ENCODE measurements at regions not wholly inside any gene's neighbourhood (a gene's known extent, or its start where the extent isn't known, plus 50 kb on each side); places are given as distances from the start of the nearest gene placed in this dataset.

DNA sequence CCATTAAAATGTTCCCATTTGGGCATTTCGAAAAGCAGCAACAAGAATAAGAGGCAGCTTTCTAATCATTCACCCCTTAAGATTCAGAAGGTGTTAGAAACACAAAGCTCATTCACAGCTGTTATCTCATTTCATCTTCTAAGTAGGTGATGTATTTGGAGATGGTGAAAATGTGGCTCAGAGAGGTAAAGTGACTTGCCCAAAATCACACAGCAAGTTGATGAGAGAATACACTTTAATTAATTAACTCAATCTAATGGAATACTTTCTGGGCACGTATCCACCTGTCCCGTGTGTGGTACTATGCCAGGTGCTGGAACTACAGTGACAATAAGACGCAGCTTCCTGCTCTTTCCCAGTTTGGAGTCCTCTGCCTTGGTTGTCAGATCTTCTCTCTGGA, 147.4 kb upstream of the LRFN2 start:
- TF ChIP-seq ZNF747 (CRISPR knock-in tag; IDR thresholded peaks at IDR 0.05; ENCODE audit: borderline replicate concordance) (no peak), PHF8 (CRISPR knock-in tag; IDR thresholded peaks at IDR 0.05) (no peak)
- TF ChIP-seq, protein P1, sequence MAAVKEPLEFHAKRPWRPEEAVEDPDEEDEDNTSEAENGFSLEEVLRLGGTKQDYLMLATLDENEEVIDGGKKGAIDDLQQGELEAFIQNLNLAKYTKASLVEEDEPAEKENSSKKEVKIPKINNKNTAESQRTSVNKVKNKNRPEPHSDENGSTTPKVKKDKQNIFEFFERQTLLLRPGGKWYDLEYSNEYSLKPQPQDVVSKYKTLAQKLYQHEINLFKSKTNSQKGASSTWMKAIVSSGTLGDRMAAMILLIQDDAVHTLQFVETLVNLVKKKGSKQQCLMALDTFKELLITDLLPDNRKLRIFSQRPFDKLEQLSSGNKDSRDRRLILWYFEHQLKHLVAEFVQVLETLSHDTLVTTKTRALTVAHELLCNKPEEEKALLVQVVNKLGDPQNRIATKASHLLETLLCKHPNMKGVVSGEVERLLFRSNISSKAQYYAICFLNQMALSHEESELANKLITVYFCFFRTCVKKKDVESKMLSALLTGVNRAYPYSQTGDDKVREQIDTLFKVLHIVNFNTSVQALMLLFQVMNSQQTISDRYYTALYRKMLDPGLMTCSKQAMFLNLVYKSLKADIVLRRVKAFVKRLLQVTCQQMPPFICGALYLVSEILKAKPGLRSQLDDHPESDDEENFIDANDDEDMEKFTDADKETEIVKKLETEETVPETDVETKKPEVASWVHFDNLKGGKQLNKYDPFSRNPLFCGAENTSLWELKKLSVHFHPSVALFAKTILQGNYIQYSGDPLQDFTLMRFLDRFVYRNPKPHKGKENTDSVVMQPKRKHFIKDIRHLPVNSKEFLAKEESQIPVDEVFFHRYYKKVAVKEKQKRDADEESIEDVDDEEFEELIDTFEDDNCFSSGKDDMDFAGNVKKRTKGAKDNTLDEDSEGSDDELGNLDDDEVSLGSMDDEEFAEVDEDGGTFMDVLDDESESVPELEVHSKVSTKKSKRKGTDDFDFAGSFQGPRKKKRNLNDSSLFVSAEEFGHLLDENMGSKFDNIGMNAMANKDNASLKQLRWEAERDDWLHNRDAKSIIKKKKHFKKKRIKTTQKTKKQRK (IDR thresholded peaks at IDR 0.05; ENCODE audit: low read length), result no peak
